ENCODE measurements at regions not wholly inside any gene's neighbourhood (a gene's known extent, or its start where the extent isn't known, plus 50 kb on each side); places are given as distances from the start of the nearest gene placed in this dataset.

DNA sequence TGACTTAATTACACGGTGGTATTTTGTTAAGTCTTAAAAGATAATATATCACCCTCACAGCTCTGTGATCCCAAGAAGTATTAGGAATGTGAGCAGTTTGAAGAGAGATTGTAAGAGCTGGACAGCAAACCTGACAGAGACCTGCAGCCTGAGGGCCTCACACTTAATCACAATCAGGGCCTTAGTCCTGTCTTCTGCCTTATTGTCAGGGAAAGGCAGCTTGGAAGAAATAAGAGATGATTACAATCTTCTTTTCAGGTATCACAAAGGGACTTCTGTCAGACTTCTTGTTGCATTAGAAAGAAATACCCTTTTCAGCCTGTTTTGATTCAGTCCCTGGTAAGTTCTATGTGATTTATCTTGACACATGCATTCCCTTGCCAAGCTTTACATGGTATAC is 1433.8 kb upstream of the SLC39A10 start:
- POLR2A ChIA-PET: no interaction called here
- no peaks in the 10 kb centered on the region for H3K27me3 Mint-ChIP-seq

GRCh38 chr2:194214192-194214591 is 1442.8 kb upstream of the SLC39A10 start:
- H3K9me3 ChIP-seq (ENCODE audit: low read length): no peaks in the 10 kb centered on the region
- H3K27me3 ChIP-seq (ENCODE audit: insufficient read depth, low read length, poor library complexity, severe bottlenecking): no peaks in the 10 kb centered on the region
- Mint-ChIP-seq H3K9me3 (peaks cover 0 to 2% (median 0%) of the 10 kb centered on the region in 5 donors), H3K36me3 (no peaks in the 10 kb centered on the region), H3K27ac (no peak overlapping the region), H3K4me1 (no peaks in the 10 kb centered on the region), H3K4me3 (no peak overlapping the region), H3K27me3 (peaks cover 0 to 2% of the 10 kb centered on the region in 2 donors)
- CTCF ChIA-PET: no interaction called here
- no peak overlapping the region for H3K27ac ChIP-seq (ENCODE audit: low read depth, low read length)
- H3K36me3 ChIP-seq (ENCODE audit: insufficient read depth, low read length): no peaks in the 10 kb centered on the region
- no peak overlapping the region for H3K4me3 ChIP-seq (ENCODE audit: low read length)
- no peaks in the 10 kb centered on the region for H3K4me1 ChIP-seq (ENCODE audit: insufficient read depth, low read length)
- no peak for DNase-seq
- POLR2A ChIA-PET: no interaction called here

More for the DNA sequence above, 1433.8 kb upstream of the SLC39A10 start:
- Histone ChIP-seq H3K27me3 (ENCODE audit: insufficient read depth, low read length, poor library complexity, severe bottlenecking) (no peaks in the 10 kb centered on the region), H3K4me3 (ENCODE audit: low read length) (no peak overlapping the region), H3K9me3 (ENCODE audit: low read length) (no peaks in the 10 kb centered on the region), H3K27ac (ENCODE audit: low read depth, low read length) (no peak overlapping the region), H3K36me3 (ENCODE audit: insufficient read depth, low read length) (no peaks in the 10 kb centered on the region), H3K4me1 (ENCODE audit: insufficient read depth, low read length) (no peaks in the 10 kb centered on the region)
- Mint-ChIP-seq H3K27ac (no peak overlapping the region), H3K36me3 (no peaks in the 10 kb centered on the region), H3K4me1 (no peaks in the 10 kb centered on the region), H3K4me3 (no peak overlapping the region), H3K9me3 (no peaks in the 10 kb centered on the region)
- DNase-seq: no peak
- CTCF ChIA-PET: no interaction called here

GRCh38 chr2:194205568-194206227 is 1451.3 kb upstream of the SLC39A10 start:
- Histone ChIP-seq H3K27ac (ENCODE audit: low read depth, low read length) (no peak overlapping the region), H3K27me3 (ENCODE audit: insufficient read depth, low read length, poor library complexity, severe bottlenecking) (no peaks in the 10 kb centered on the region), H3K9me3 (ENCODE audit: low read length) (no peaks in the 10 kb centered on the region), H3K36me3 (ENCODE audit: insufficient read depth, low read length) (no peaks in the 10 kb centered on the region), H3K4me3 (ENCODE audit: low read length) (no peak overlapping the region), H3K4me1 (ENCODE audit: insufficient read depth, low read length) (no peaks in the 10 kb centered on the region)
- Mint-ChIP-seq H3K27ac (no peak overlapping the region), H3K4me3 (no peak overlapping the region), H3K36me3 (no peaks in the 10 kb centered on the region), H3K27me3 (no peaks in the 10 kb centered on the region), H3K4me1 (no peaks in the 10 kb centered on the region), H3K9me3 (peaks cover 0 to 11% (median 6%) of the 10 kb centered on the region in 5 donors)
- DNase-seq: no peak
- CTCF ChIA-PET: no interaction called here
- POLR2A ChIA-PET: no interaction called here

DNA sequence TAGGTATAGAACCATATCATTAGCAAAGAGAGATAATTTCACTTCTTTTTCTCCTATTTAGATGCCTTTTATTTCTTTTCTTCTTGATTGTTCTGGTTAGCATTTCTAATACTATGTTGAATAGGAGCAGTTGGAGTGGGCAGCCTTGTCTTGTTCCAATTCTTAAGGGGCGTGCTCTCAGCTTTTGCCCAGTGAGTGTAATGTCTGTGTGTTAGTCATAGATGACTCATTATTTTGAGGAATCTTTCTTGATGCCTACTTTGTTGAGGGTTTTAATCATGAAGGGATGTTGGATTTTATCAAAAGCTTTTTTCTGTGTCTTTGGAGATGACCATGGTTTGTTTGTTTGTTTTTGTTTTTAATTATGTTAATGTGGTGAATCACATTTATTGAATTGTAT is 1453.1 kb upstream of the SLC39A10 start:
- no peaks in the 10 kb centered on the region for H3K27me3 ChIP-seq (ENCODE audit: insufficient read depth, low read length, poor library complexity, severe bottlenecking)
- Mint-ChIP-seq H3K36me3 (no peaks in the 10 kb centered on the region), H3K4me1 (no peaks in the 10 kb centered on the region), H3K4me3 (no peak overlapping the region), H3K27ac (no peak overlapping the region), H3K9me3 (peaks cover 0 to 11% (median 6%) of the 10 kb centered on the region in 5 donors), H3K27me3 (no peaks in the 10 kb centered on the region)
- no peaks in the 10 kb centered on the region for H3K36me3 ChIP-seq (ENCODE audit: insufficient read depth, low read length)
- no peak overlapping the region for H3K4me3 ChIP-seq (ENCODE audit: low read length)
- POLR2A ChIA-PET: no interaction called here
- CTCF ChIA-PET: no interaction called here
- H3K9me3 ChIP-seq (ENCODE audit: low read length): no peaks in the 10 kb centered on the region
- no peak overlapping the region for H3K27ac ChIP-seq (ENCODE audit: low read depth, low read length)
- DNase-seq: no peak
- H3K4me1 ChIP-seq (ENCODE audit: insufficient read depth, low read length): no peaks in the 10 kb centered on the region

DNA sequence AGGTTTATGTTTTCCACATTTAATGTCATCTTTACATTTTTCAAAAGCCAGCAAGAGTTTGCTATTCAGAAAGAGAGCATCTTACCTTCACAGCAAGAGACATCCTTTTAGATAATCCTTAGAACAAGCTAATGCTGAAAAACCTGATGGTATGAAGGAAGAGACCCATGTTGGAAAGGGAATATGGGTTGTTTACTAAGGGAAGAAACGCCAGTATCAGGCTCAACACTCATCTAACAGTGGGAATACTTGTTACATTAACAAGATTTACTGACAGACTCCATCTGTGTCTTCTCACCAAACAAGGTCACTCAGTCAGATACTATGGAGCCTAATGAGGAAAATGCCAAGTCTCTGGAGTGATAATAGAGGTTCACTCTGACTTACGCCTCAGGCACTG is 1474.1 kb upstream of the SLC39A10 start:
- H3K4me3 Mint-ChIP-seq: no peak overlapping the region
- Histone ChIP-seq H3K27me3 (ENCODE audit: insufficient read depth, low read length, poor library complexity, severe bottlenecking) (no peaks in the 10 kb centered on the region), H3K4me3 (ENCODE audit: low read length) (no peak overlapping the region), H3K4me1 (ENCODE audit: insufficient read depth, low read length) (no peaks in the 10 kb centered on the region), H3K9me3 (ENCODE audit: low read length) (no peaks in the 10 kb centered on the region), H3K27ac (ENCODE audit: low read depth, low read length) (no peak overlapping the region), H3K36me3 (ENCODE audit: insufficient read depth, low read length) (no peaks in the 10 kb centered on the region)
- H3K4me1 Mint-ChIP-seq: no peaks in the 10 kb centered on the region
- peaks cover 0 to 7% (median 3%) of the 10 kb centered on the region in 5 donors for H3K9me3 Mint-ChIP-seq
- DNase-seq: no peak
- no peaks in the 10 kb centered on the region for H3K36me3 Mint-ChIP-seq
- no peak overlapping the region for H3K27ac Mint-ChIP-seq
- ChIA-PET CTCF (no interaction called here), POLR2A (no interaction called here)
- H3K27me3 Mint-ChIP-seq: no peaks in the 10 kb centered on the region

GRCh38 chr2:194176134-194176533 is 1480.9 kb upstream of the SLC39A10 start:
- Mint-ChIP-seq H3K36me3 (no peaks in the 10 kb centered on the region), H3K27me3 (no peaks in the 10 kb centered on the region), H3K9me3 (peaks cover 4 to 7% (median 5%) of the 10 kb centered on the region in 5 donors), H3K4me3 (no peak overlapping the region), H3K27ac (no peak overlapping the region), H3K4me1 (no peaks in the 10 kb centered on the region)
- H3K27ac ChIP-seq (ENCODE audit: low read depth, low read length): no peak overlapping the region
- CTCF ChIA-PET: no interaction called here
- no peak for DNase-seq
- no peaks in the 10 kb centered on the region for H3K9me3 ChIP-seq (ENCODE audit: low read length)
- no peak overlapping the region for H3K4me3 ChIP-seq (ENCODE audit: low read length)
- no peaks in the 10 kb centered on the region for H3K27me3 ChIP-seq (ENCODE audit: insufficient read depth, low read length, poor library complexity, severe bottlenecking)
- no peaks in the 10 kb centered on the region for H3K4me1 ChIP-seq (ENCODE audit: insufficient read depth, low read length)
- H3K36me3 ChIP-seq (ENCODE audit: insufficient read depth, low read length): no peaks in the 10 kb centered on the region
- POLR2A ChIA-PET: no interaction called here

GRCh38 chr2:194166818-194167217 is 1490.2 kb upstream of the SLC39A10 start:
- H3K9me3 Mint-ChIP-seq: no peaks in the 10 kb centered on the region
- no peak for DNase-seq
- no peak overlapping the region for H3K4me3 Mint-ChIP-seq
- H3K27ac Mint-ChIP-seq: no peak overlapping the region
- no peaks in the 10 kb centered on the region for H3K27me3 ChIP-seq (ENCODE audit: insufficient read depth, low read length, poor library complexity, severe bottlenecking)
- H3K9me3 ChIP-seq (ENCODE audit: low read length): no peaks in the 10 kb centered on the region
- no peaks in the 10 kb centered on the region for H3K36me3 ChIP-seq (ENCODE audit: insufficient read depth, low read length)
- ChIA-PET CTCF (no interaction called here), POLR2A (no interaction called here)
- no peak overlapping the region for H3K27ac ChIP-seq (ENCODE audit: low read depth, low read length)
- H3K4me1 Mint-ChIP-seq: no peaks in the 10 kb centered on the region
- H3K27me3 Mint-ChIP-seq: no peaks in the 10 kb centered on the region
- H3K4me3 ChIP-seq (ENCODE audit: low read length): no peak overlapping the region
- no peaks in the 10 kb centered on the region for H3K36me3 Mint-ChIP-seq
- no peaks in the 10 kb centered on the region for H3K4me1 ChIP-seq (ENCODE audit: insufficient read depth, low read length)

- Mint-ChIP-seq H3K27ac (no peak overlapping the region), H3K36me3 (no peaks in the 10 kb centered on the region), H3K4me1 (no peaks in the 10 kb centered on the region), H3K4me3 (no peak overlapping the region), H3K9me3 (peaks cover 0 to 3% (median 0%) of the 10 kb centered on the region in 5 donors), H3K27me3 (no peaks in the 10 kb centered on the region)
- H3K9me3 ChIP-seq (ENCODE audit: low read length): no peaks in the 10 kb centered on the region
- H3K4me1 ChIP-seq (ENCODE audit: insufficient read depth, low read length): no peaks in the 10 kb centered on the region
- DNase-seq: no peak
- no peaks in the 10 kb centered on the region for H3K36me3 ChIP-seq (ENCODE audit: insufficient read depth, low read length)
- CTCF ChIA-PET: no interaction called here
- H3K27ac ChIP-seq (ENCODE audit: low read depth, low read length): no peak overlapping the region
- H3K4me3 ChIP-seq (ENCODE audit: low read length): no peak overlapping the region
- no peaks in the 10 kb centered on the region for H3K27me3 ChIP-seq (ENCODE audit: insufficient read depth, low read length, poor library complexity, severe bottlenecking)
- POLR2A ChIA-PET: no interaction called here
Observed at GRCh38 chr2:194155431-194155830, 1501.6 kb upstream of the SLC39A10 start.

GRCh38 chr2:194151231-194151630 is 1505.8 kb upstream of the SLC39A10 start:
- Histone ChIP-seq H3K27ac (ENCODE audit: low read depth, low read length) (no peak overlapping the region), H3K4me3 (ENCODE audit: low read length) (no peak overlapping the region), H3K27me3 (ENCODE audit: insufficient read depth, low read length, poor library complexity, severe bottlenecking) (no peaks in the 10 kb centered on the region), H3K36me3 (ENCODE audit: insufficient read depth, low read length) (no peaks in the 10 kb centered on the region), H3K9me3 (ENCODE audit: low read length) (no peaks in the 10 kb centered on the region), H3K4me1 (ENCODE audit: insufficient read depth, low read length) (no peaks in the 10 kb centered on the region)
- ChIA-PET POLR2A (no interaction called here), CTCF (no interaction called here)
- H3K4me3 Mint-ChIP-seq: no peak overlapping the region
- H3K27me3 Mint-ChIP-seq: no peaks in the 10 kb centered on the region
- no peaks in the 10 kb centered on the region for H3K4me1 Mint-ChIP-seq
- no peak overlapping the region for H3K27ac Mint-ChIP-seq
- no peak for DNase-seq
- no peaks in the 10 kb centered on the region for H3K36me3 Mint-ChIP-seq
- no peaks in the 10 kb centered on the region for H3K9me3 Mint-ChIP-seq
